Endothelial cell of umbilical vein (primary cell): ENCODE measurements at regions not wholly inside any gene's neighbourhood (a gene's known extent, or its start where the extent isn't known, plus 50 kb on each side); places are given as distances from the start of the nearest gene placed in this dataset.

Experiments
- BruUV-seq: library from RNA; stranded (reverse); fragments of 400-500 nt; replicated peaks from 2 replicates; lab custom pipeline; 2021; lab: Mats Ljungman, UMichigan
- CTCF ChIA-PET: fragments of 300-600, 350-600 bp; sonication (Branson Sonifier 250); formaldehyde crosslinking; loops from one replicate; lab custom pipeline; 2021; ENCODE audit warnings: antibody characterized with exemption, inconsistent platforms; lab: Charles Lee
- POLR2A ChIA-PET: fragments of 300-600, 350-600 bp; sonication (Branson Sonifier 250); formaldehyde crosslinking; loops from one replicate; lab custom pipeline; 2021; ENCODE audit warnings: antibody characterized with exemption, inconsistent platforms; lab: Charles Lee
- DNase-seq: peaks from one replicate; pipeline ENCODE4 v3.0.0-alpha.2; 2011; ENCODE audit warnings: low read depth, low spot score
- FAIRE-seq: peaks from 2 replicates; lab custom pipeline; 2011; peaks lifted over from hg19 to GRCh38; lab: Jason Lieb, UNC
- H2AFZ ChIP-seq: 2 replicates; pipeline ENCODE4 v1.6.0; 2012; ENCODE audit warnings: low read depth, low read length, control low read depth, inconsistent platforms
- H3K27ac ChIP-seq: 2 replicates; pipeline ENCODE4 v1.5.1; 2011; ENCODE audit warnings: low read depth, mild to moderate bottlenecking, control low read depth, low read length, moderate library complexity; ENCODE audit not compliant: insufficient read depth
- H3K27me3 ChIP-seq, 2 experiments: 2 replicates each; pipeline versions ENCODE4 v1.6.0 to v1.6.1; 2011; ENCODE audit warnings: low read length in 2 of 2, mixed read lengths in 1 of 2; ENCODE audit not compliant: control insufficient read depth in 2 of 2, insufficient read depth in 2 of 2
- H3K36me3 ChIP-seq, 2 experiments: 2 replicates in 1 of 2; 3 replicates in 1 of 2; pipeline ENCODE4 v1.5.1; 2011; ENCODE audit warnings: low read length in 2 of 2, mild to moderate bottlenecking in 1 of 2, moderate library complexity in 1 of 2; ENCODE audit not compliant: control insufficient read depth in 2 of 2, insufficient read depth in 2 of 2; ENCODE audit errors: extremely low read depth in 1 of 2
- H3K4me1 ChIP-seq: 3 replicates; pipeline ENCODE4 v1.5.1; 2011; ENCODE audit warnings: mild to moderate bottlenecking, low read length; ENCODE audit not compliant: control insufficient read depth, insufficient read depth; ENCODE audit errors: extremely low read depth
- H3K4me2 ChIP-seq: 2 replicates; pipeline ENCODE4 v1.6.1; 2011; ENCODE audit warnings: low read length, control low read depth, mixed read lengths; ENCODE audit not compliant: insufficient read depth
- H3K4me3 ChIP-seq, 3 experiments: fragments of 200-600 bp in 1 of 3; sonication (generic), shearing (Covaris generic) in 1 of 3; replicated peaks in 1 of 3; 2 replicates each; pipeline ENCODE4 v1.5.1; 2011 to 2016; ENCODE audit warnings: control low read depth in 3 of 3, low read length in 3 of 3, mild to moderate bottlenecking in 2 of 3, inconsistent platforms in 1 of 3, low read depth in 1 of 3, moderate library complexity in 1 of 3; ENCODE audit not compliant: insufficient read depth in 1 of 3
- H3K79me2 ChIP-seq: 2 replicates; pipeline ENCODE4 v1.6.0; 2012; ENCODE audit warnings: low read length, inconsistent platforms; ENCODE audit not compliant: control insufficient read depth, insufficient read depth
- H3K9ac ChIP-seq: replicated peaks from 2 replicates; pipeline ENCODE3; 2011; ENCODE audit warnings: low read length, control low read depth; ENCODE audit not compliant: insufficient read depth; ENCODE audit errors: extremely low read depth
- H3K9me1 ChIP-seq: replicated peaks from 3 replicates; pipeline ENCODE4 v1.6.0; 2011; ENCODE audit warnings: mild to moderate bottlenecking, low read length; ENCODE audit not compliant: control insufficient read depth, insufficient read depth; ENCODE audit errors: extremely low read depth
- H3K9me3 ChIP-seq: replicated peaks from 2 replicates; pipeline ENCODE4 v1.5.1; 2012; ENCODE audit warnings: low read length, inconsistent platforms; ENCODE audit not compliant: control insufficient read depth, insufficient read depth
- H4K20me1 ChIP-seq: replicated peaks from 2 replicates; pipeline ENCODE3; 2011; ENCODE audit warnings: mild to moderate bottlenecking, low read length; ENCODE audit not compliant: control insufficient read depth, insufficient read depth; ENCODE audit errors: extremely low read depth
- CTCF ChIP-seq, 2 donors: IDR thresholded peaks; 1 replicate in 1 of 2; 2 replicates in 1 of 2; pipeline ENCODE4 v1.5.1; 2011; ENCODE audit warnings: low read length in 2 of 2, mild to moderate bottlenecking in 2 of 2, moderate library complexity in 2 of 2, control low read depth in 1 of 2, inconsistent platforms in 1 of 2, low read depth in 1 of 2; ENCODE audit not compliant: insufficient read depth in 1 of 2; ENCODE audit errors: extremely low read depth in 1 of 2
- EZH2 ChIP-seq: IDR thresholded peaks from 2 replicates; pipeline ENCODE4 v1.6.1; 2012; ENCODE audit warnings: borderline replicate concordance, low read depth, mild to moderate bottlenecking, moderate library complexity, low read length, inconsistent platforms; ENCODE audit not compliant: severe bottlenecking
- FOS ChIP-seq: IDR thresholded peaks from 2 replicates; pipeline ENCODE4 v1.6.1; 2011; ENCODE audit warnings: mild to moderate bottlenecking, low read length, moderate library complexity, borderline replicate concordance; ENCODE audit not compliant: insufficient read depth
- GATA2 ChIP-seq: IDR thresholded peaks from 2 replicates; pipeline ENCODE4 v1.7.0; 2011; ENCODE audit warnings: low read depth, mild to moderate bottlenecking, moderate library complexity, mixed read lengths, low read length; ENCODE audit not compliant: insufficient read length, insufficient read depth
- JUN ChIP-seq: IDR thresholded peaks from 2 replicates; pipeline ENCODE4 v1.6.1; 2011; ENCODE audit warnings: borderline replicate concordance, low read depth; ENCODE audit not compliant: insufficient read length, insufficient read depth
- MAX ChIP-seq: IDR thresholded peaks from 2 replicates; pipeline ENCODE4 v1.6.1; 2011; ENCODE audit not compliant: insufficient read depth, insufficient read length
- MYC ChIP-seq: IDR thresholded peaks from one replicate; pipeline ENCODE4 v1.6.1; 2011; ENCODE audit warnings: mild to moderate bottlenecking, low read depth, low read length
- POLR2A ChIP-seq: IDR thresholded peaks from 2 replicates; pipeline ENCODE4 v1.6.1; 2012; ENCODE audit warnings: low read depth, mild to moderate bottlenecking, control low read depth, low read length
- POLR2AphosphoS5 ChIP-seq: IDR thresholded peaks from 2 replicates; pipeline ENCODE4 v1.6.1; 2012; ENCODE audit warnings: low read depth, mild to moderate bottlenecking, control low read depth, low read length, moderate library complexity; ENCODE audit not compliant: insufficient read depth
- dilution Hi-C: fragments of 300-500 bp; cut with MboI; formaldehyde crosslinking; loops from one replicate; pipeline ENCODE4 v1.15.0; 2019; ENCODE audit warnings: low sequenced_read_pairs; ENCODE audit not compliant: extremely low pct_ligation_motif_present
- intact Hi-C: fragments of 100-400 bp; cut with micrococcal nuclease; formaldehyde crosslinking; loops from one replicate; pipeline ENCODE4 v1.10.0; 2022

GRCh38 chr2:15817748-15818147 is 122.6 kb upstream of the MYCN start:
- no TSS peak for BruUV-seq
- Histone ChIP-seq H3K4me3 (no peak overlapping the region), H3K79me2 (no peaks in the 10 kb centered on the region), H3K4me2 (no peak overlapping the region), H3K9me3 (no peaks in the 10 kb centered on the region), H3K9ac (no peak overlapping the region), H3K27me3 (peaks cover 5 to 15% of the 10 kb centered on the region in 2 experiments), H3K27ac (no peak overlapping the region), H2AFZ (no peak overlapping the region), H3K9me1 (no peaks in the 10 kb centered on the region), H3K36me3 (no peaks in the 10 kb centered on the region), H3K4me1 (no peaks in the 10 kb centered on the region), H4K20me1 (no peaks in the 10 kb centered on the region)
- no peak for FAIRE-seq
- DNase-seq = no peak
- ChIA-PET POLR2A (no interaction called here), CTCF (no interaction called here)
- no peak for TF ChIP-seq POLR2A
- TF ChIP-seq CTCF (IDR thresholded peaks at IDR 0.05; ENCODE audit: extremely low read depth in 1 of 2, insufficient read depth in 1 of 2, low read depth in 1 of 2, low read length in 2 of 2) = no peak
- no peak for TF ChIP-seq MAX
- TF ChIP-seq FOS = no peak
- no peak for TF ChIP-seq GATA2
- TF ChIP-seq MYC = no peak
- no peak for TF ChIP-seq JUN
- no peak for TF ChIP-seq EZH2
- no peak for TF ChIP-seq POLR2AphosphoS5
- dilution Hi-C loops = no loop called here
- intact Hi-C loops = no loop called here
